ENCODE measurements at regions not wholly inside any gene's neighbourhood (a gene's known extent, or its start where the extent isn't known, plus 50 kb on each side); places are given as distances from the start of the nearest gene placed in this dataset.

DNA sequence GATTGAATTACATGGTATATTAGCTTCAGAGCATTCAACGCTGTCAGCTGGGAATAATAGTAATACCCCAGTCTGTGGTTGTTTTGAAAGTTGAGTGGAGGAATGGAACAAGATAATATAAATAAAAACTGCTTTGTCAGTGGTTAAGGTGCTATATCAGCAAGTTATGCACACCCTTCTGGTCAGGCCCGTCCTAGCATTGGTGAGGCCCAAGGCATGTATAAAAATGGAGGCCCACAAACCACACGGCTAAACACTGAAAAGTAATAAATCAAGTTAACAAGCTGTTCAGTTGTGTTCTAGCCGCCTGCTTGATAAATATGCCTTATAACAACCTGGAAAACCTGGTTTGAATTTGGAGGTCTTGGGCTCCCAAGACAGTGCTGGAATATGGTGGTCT is 77.4 kb downstream of the PSMG1 start:
- DNase-seq (ENCODE audit: low spot score), result no peak

DNA sequence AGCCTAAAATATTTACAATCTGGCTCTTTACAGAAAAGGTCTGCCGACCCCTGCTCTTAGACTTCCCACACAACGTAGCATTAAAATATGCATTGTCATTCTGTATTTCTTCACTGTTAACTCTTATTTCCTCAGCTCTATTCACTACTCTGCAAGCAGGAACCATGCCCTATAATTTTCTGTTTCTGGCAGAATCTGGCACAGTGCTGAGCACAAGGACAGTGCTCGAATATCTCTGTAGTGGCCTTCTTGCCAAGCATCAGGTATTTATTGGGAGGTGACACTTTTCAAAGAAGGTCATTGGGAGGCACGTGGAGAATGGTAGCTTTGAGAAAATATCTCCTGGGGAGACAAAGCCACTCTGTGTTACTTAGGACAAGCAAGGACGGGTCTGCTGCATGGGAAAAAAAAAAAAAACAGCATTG is 77.9 kb downstream of the PSMG1 start:
- DNase-seq (ENCODE audit: low spot score), result no peak

DNA sequence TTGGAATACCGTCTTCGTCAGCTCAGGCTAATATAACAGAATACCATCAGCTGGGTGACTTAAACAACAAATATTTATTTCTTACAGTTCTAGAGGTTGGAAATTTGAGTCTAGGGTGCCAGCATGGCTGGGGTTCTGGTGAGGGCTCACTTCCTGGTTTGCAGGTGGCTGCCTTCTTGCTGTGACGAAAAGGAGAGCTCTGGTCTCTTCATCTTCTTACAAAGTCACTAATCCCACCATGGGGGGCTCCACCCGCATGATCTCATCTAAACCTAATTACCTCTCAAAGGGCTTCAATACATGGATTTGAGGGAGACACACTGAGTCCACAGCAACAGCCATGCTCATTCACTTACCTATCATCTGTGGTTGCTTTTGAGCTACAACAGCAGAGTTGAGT is 78.3 kb downstream of the PSMG1 start:
- no peak for DNase-seq (ENCODE audit: low spot score)

DNA sequence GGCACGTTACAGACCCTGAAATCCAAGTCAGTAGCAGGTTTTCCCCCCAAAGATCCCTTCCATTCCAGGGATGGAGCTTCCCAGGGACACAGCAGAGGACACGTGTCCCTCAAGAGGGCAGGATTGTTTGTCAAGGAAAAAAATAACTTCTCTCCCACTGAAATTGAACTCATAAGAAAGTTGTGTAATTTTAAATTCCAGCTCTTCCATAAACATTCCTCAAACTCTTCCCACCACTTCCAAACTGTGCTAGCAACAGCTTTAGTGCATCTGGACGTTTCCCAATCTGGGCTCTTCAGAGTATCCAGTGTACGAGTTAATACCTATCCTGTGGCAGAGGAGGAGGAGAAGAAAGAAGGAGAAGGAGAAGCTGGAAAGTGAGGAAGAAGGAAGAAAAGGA is 79.6 kb downstream of the PSMG1 start:
- DNase-seq (ENCODE audit: low spot score), result no peak

DNA sequence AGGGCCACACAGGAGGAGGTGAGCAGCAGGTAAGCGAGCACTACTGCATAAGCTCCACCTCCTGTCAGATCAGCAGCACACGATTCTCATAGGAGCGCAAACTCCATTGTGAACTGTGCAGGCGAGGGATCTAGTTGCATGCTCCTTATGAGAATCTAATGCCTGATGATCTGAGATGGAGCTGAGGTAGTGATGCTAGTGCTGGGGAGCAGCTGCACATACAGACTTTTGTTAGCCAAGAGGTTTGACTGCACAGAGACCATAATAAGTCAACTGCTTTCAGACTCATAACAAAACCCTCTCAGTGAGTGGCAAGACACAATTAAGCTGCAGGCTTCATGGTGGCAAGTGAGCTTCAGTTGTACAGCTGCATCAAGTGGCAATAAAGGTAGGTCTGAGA is 83.4 kb downstream of the PSMG1 start:
- no peak for DNase-seq (ENCODE audit: low spot score)

DNA sequence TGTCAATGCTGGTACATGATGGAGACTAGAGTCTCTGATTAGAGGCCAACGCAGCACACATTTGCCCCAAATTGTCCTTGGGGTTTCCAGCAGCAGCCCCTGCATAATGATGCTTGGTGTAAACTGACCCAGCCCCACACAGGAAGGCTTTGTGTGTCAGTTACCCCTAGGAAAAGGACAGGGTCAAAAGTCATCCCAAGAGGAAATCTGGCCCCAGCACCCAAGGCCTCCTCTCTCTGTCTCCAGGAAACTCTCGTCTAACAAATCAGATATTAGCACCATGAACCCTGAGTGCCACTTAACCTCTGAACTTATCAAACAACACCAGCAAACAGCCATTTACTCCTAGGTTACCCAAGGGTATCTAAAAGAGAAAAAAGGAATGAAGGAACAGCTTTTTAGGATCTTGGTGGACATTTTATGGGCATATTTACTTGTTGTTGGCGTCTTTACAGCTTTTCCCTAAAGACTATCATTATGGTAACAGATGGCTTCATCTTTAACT is 84.5 kb downstream of the PSMG1 start:
- no peak for DNase-seq (ENCODE audit: low spot score)

DNA sequence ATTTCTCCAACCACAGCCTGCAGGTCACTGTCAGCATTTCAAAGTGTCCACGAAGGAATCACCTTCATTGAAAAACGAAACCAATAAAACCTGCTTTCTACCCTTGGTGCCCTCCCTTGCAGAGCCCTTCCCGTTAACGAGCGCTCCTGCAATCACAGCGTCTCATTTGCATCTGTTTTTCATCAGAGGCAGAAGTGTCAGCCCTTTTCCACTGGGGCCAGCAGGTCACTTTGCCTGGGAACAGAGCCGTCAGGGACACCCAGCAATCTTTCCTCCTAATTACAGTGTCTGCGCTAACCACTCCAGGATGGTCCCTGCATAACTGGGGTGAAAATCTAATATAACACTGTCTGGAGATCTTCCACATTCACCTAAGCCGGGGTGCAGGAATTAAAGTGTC is 85.3 kb downstream of the PSMG1 start:
- DNase-seq (ENCODE audit: low spot score), result no peak

DNA sequence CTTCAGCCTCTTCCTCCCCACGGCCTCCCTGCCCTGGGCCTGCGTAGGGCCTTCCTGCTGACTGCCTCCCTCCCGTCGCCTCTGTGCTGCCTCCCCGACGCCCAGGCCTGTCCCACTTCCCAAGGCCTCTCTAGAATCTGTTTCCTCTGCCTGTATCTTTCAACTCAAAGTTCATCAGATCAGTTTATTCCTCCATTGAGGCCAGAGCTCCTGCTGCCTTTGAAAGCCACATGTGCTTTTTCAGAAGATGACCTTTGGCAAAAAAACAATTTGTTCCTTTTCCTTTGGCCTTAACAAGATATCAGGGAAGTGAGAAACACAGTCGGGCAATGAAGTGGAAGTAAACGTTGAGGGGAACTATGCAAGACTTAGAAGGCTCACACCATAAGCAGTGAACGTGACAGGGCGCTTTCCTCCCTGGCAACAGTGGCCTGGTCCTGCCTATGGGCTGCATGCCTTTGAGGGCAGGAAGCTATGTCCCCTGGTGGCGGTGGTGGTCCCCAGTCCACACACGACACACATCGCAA is 85.9 kb downstream of the PSMG1 start:
- DNase-seq (ENCODE audit: low spot score), result peak; percentile 88

DNA sequence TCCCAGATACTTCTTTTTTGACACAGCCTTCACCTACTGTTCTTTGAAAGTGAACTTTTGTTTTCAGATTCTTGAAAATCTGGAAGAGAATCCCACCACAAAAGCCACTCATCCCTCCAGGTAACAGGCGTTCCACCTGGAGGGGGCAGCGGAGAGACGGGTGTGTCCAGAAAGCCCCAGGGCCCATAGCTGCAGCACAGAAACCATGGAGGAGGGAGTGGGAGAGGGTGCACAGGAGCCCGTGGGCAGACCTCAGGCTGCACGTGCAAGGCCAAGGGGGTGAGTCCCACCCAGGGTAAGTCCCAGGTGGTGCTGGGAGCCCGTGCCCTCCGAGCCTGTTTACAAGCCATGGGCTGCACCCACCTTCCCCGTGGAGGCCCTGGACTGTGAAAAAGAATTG is 86.5 kb downstream of the PSMG1 start:
- DNase-seq (ENCODE audit: low spot score), result no peak

DNA sequence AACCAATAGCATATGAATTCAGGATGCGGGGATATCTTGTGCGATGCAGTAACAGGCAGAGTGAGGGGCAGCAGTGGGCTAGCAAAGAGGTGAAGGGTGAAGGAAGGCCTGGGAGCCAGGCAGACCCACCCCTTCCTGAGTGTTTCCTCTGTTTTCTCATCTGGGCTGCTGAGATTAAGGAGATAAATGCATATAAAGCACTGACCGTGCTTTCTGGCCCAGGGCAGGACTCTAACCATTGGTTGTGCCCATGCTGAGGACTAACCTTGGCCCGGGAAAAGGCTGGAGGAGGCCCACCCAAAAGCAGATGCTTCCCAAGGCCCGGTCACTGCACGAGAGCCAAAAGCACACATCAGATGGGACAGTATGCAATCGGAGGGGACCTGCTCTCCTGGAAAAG is 87.6 kb downstream of the PSMG1 start:
- no peak for DNase-seq (ENCODE audit: low spot score)

DNA sequence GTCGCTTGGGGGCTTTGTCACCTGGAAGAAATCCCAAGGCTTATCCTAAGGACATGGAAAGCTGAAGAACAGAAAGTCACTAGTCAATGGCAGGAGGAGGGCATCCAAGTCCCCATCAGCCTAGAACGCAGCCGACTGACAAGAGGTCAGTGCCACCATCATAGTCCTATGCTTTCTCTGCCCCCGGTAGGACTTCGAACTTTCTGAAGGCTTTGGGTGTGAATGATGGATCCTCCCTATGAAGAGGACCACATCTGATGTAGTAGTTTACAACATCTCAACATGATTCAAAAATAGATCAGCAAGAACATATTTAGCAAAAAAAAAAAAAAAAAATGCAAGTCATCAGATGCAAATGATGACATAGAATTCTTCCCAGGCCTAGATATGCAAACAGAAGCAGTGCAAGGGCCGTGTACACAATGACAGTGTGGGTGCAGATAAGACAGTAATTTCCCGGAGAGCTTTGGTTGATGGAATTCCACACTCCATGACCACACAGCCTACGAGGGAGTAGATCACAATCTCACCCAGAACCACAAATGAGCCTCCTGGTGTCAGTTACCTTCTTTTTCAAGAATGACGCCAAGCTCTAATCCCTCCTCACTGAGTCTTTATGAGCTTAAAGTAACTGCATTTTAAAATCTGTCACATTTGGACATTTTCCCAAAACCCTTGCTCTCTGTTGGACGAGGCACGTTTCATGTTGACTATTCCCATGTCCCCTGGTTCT is 88.2 kb downstream of the PSMG1 start:
- no peak for DNase-seq (ENCODE audit: low spot score)

DNA sequence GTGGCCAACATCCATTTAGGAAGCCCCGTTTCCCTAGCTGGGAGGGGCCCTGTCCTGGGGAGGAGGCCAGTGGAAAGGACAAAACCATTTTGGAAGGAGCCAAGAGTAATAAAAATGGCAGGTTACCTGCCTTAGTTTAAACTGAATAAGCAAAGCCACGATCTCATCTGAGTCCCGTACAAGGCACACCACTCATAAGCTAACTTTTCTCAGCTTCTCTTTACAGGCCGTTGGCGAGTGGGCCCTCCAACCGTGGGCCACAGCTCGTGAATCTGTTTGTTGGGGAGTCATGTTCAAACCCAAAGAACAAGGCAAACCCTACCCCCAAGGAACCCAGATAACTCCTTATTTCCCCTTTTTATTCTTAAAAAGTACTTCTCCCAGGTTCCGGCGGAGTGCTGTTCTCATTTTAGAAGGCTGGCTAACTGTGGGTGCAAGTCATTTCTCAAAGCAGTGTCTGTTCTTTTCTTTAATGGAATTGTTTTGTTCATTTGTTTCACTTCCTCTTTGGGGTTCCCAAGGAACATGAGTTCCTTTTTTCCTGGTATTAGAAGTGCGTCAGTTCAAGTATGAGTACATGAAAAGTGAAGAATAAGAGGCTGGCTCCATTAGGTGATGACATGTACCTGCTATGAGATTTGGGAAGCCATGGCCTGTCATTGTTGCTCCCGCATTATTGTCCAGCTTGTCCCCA is 89.0 kb downstream of the PSMG1 start:
- peak; percentile 87 for DNase-seq (ENCODE audit: low spot score)

DNA sequence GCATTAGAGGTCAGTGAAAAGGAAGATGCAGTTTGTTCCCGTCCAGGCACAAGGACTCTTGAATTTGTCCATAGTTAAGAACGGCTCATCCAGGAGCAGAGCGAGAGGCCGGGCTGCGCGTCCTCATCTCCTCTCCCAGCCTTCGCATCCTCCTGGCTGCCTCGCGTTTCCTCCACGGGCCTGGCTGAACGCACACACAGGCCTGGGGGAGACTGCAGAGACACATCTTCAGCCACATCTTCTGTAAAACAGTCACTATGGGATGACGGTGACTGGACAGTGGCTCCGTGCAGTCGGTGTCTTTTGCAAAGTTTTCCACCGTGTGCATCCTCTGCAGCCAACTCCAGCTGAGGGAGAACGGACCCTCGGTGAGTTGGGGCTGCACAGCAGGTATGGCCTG is 89.7 kb downstream of the PSMG1 start:
- no peak for DNase-seq (ENCODE audit: low spot score)

DNA sequence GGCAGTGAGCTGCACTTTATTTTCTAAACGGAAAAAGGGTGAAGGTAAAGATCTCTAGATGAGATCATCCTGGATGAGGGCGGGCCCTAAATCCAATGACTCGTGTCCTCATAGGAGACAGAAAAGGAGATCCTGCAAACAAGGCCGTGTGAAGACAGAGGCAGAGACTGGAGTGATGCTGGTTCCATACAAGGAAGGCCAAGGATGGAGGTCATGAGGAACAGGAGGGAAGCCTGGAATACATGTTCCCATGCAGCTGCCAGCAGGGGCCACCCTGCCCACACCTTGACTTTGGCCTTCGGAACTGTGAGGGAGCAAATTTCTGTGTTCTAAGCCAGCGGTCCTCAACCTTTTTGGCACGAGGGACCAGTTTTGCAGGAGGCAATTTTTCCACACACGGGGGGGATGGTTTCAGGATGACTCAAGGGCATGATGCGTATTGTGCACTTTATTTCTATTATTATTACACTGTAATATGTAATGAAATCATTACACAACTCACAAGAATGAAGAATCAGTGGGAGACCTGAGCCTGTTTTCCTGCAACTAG is 94.3 kb downstream of the PSMG1 start:
- DNase-seq (ENCODE audit: low spot score), result no peak

DNA sequence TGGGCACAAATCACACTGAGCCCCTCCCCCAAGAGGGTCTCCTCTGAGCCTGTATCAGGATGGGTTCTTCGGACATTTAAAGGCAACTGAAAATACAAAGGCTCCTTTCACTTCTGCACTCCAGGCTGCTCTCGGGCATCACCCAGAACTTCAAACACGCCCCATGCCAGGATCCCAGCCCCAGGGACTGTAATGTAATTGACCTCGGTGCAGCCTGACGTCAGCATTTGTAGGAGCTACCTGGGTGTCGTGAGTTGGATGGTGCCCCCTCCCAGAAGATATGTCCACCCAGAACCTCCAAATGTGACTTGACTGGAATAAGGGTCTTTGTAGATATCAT is 95.2 kb downstream of the PSMG1 start:
- no peak for DNase-seq (ENCODE audit: low spot score)

DNA sequence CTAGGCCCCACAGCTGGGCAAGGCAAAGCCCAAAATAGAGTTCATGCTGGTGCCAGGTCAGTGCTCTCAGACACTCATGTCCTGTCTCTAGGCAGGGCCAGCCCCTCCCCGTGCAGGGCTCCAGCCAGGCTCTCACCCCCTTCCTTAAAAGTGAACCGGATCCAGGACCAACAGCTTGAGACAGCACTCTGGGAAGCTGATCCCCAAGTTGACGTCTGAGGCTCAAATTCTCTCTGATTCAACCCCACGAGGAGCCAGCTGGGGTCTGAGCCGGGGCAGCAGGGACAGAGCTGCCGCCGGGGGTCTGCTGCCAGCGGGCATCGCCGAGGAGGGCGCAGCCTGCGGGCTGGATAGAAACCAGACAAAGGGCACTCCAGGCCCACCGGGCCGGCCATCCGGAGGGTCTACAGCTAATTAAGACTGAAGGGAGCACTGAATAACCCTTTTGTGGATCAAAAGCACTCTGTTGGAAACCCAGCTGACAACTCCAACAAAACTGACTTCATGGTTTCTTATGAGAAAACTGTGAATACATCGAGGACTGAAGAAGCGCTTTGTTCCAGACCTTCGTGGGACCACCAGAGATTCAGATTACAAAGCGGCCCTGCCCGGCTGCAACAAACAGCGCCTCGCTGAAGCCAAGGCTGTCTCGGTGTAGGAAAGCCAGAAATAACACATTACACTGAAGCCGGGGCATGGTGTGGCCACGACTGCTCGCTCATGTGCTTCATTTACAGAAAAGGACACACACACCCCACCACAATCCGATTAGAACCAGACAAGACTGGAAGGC is 95.8 kb downstream of the PSMG1 start:
- DNase-seq (ENCODE audit: low spot score), result peak; percentile 21

DNA sequence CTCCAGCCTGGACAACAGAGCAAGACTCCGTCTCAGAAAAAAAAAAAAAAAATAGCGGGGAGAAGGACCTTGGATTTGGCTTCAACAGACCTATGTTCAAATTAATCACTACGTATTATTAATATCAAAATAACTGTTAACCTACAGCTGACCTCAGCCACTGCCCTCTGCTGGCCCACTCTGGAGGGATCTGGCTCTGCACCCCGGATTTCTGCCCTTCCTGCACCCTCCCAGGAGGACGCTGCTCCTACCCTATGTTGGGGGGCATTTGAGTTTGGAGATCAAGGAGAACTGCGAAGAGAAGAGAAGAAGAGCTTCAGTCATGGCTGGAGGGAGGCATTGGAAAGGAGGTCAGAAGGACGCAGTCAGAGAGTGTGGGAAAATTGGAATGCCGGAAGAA is 96.7 kb downstream of the PSMG1 start:
- no peak for DNase-seq (ENCODE audit: low spot score)

DNA sequence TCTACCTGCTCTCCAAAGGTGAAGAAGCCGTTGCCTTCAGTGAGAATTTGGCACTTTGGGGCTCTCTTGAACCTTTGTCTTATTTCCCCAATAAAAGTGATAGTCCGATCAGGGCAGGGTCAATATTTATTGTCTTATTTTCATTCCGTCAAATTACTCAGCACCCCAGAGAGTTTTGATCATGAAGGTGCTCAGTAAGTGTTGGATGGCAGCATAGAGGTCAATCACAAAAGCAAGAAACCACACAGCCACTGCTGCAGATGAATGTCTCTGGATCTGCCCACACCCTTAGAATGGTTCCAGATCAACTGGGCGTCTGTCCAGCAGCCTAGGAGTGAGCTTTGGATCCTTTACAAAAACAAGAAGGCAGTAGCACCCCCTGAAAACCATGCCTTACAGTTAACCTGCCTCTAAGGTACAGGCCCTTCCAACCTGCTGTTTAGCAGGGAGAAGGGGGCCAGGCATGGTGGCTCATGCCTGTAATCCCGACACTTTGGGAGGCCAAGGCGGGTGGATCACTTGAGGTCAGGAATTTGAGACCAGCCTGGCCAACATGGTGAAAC is 97.3 kb downstream of the PSMG1 start:
- no peak for DNase-seq (ENCODE audit: low spot score)

DNA sequence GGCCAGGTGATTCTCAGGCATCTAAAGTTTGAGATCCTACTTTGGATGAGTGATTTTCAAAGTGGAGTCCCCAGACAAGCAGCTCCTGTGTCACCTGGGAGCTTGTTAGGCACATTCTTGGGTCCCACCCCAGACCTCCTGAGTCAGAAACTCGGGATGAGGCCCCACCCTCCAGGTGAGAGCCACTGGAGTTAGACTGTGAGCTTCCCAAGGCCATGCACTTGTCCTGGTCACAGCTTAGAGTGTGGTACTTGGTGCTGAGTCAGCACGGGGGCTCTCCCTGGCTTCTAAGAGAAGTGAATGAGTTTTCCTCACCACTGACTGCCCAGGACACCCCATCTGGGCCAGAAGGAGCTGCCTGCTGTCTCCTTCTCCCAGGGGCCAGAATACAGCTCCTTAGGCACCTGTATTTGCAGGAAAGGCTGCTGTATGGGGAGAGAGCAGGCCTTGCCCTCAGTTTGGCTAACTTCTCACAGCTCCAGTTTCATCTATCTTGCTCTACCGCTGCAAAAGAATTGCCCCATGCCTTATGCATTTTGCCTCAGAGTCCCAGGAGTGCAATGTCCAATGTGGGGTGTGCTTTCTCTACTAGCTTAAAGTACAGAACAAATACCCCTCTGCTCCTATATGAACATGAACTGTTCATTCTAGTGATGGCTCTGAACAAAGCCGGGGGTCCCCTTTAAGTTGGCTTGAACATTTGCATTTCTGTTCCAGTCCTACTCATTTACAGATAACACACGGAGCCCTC is 98.1 kb downstream of the PSMG1 start:
- no peak for DNase-seq (ENCODE audit: low spot score)

DNA sequence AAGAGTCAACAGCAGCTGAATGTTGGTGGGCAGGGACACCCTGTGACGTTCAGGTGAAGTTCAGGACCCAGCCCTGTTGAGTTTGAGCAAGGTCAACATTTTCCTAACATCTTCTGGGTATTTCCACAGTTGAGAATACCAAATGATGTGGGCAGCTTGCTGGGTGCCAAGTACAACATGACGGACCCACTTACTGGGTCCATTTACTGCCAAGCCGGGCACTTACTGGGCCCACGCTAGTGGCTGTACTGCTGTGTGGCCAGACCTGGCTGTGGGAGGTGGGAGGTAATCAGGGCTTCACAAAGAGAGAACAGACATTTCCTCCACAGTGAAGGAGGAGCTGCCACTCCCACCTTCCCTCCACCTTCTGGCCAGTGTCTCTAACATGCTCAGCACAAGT is 99.2 kb downstream of the PSMG1 start:
- DNase-seq (ENCODE audit: low spot score), result no peak

DNA sequence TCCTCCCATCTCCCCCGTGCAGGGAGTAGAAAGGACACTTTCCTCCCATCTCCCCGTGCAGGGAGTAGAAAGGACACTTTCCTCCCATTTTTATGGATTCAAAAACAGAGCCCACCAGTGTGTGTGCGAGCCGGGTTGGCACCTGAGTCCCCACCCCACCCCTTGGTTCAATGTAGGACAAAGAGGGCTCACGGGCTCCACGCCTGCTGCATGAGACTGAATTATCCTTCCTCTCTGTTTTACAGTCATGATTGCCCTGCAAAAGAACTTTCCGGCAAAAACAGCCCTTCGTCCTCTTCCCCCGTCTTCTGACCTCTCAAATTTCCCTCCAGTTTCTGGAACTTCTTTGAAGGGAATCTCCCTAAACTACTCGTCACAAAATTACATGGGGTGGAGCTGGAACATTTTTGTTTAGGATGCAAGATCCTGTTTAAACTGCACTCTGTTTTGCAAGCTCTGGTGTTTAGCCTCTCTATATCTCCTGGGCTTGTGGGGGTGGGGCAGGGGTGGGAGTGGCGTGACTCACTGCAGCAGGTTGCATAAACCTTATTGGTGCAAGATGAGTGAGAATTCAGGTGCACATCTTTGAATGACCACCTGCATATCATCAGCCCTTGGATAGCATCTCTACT is 99.8 kb downstream of the PSMG1 start:
- DNase-seq (ENCODE audit: low spot score), result no peak
